H1 (cell line): ENCODE measurements at regions not wholly inside any gene's neighbourhood (a gene's known extent, or its start where the extent isn't known, plus 50 kb on each side); places are given as distances from the start of the nearest gene placed in this dataset.

ENCODE experiments used
- CTCF ChIA-PET: fragments of 300-600 bp; sonication (Branson Sonifier 250); formaldehyde crosslinking; loops from one replicate; lab custom pipeline; 2021; ENCODE audit not compliant: partially characterized antibody; lab: Charles Lee
- POLR2A ChIA-PET: fragments of 300-600 bp; sonication (Branson Sonifier 250); formaldehyde crosslinking; loops from one replicate; lab custom pipeline; 2021; ENCODE audit warnings: inconsistent platforms; ENCODE audit not compliant: partially characterized antibody; lab: Charles Lee
- DNase-seq, 2 experiments: peaks; one replicate each; pipeline versions ENCODE4 v3.0.0 to v3.0.0-alpha.2; 2010 to 2022; ENCODE audit warnings: low spot score in 2 of 2, low read depth in 1 of 2, mixed read lengths in 1 of 2
- FAIRE-seq: peaks from 2 replicates; lab custom pipeline; 2011; peaks lifted over from hg19 to GRCh38; lab: Jason Lieb, UNC
- H2AFZ ChIP-seq: 2 replicates; pipeline ENCODE4 v1.8.1; 2012; ENCODE audit warnings: low read length, inconsistent platforms
- H2AK5ac ChIP-seq: 2 replicates; pipeline ENCODE4 v1.6.1; 2013; ENCODE audit warnings: low read depth, low read length
- H2BK120ac ChIP-seq: replicated peaks from 2 replicates; pipeline ENCODE3; 2013; ENCODE audit warnings: low read depth, low read length, inconsistent platforms
- H2BK12ac ChIP-seq: 2 replicates; pipeline ENCODE4 v1.6.1; 2013; ENCODE audit warnings: low read depth, low read length
- H2BK15ac ChIP-seq: 2 replicates; pipeline ENCODE4 v1.6.1; 2013; ENCODE audit warnings: low read length
- H2BK20ac ChIP-seq: 2 replicates; pipeline ENCODE4 v1.6.1; 2013; ENCODE audit warnings: low read length
- H2BK5ac ChIP-seq: 2 replicates; pipeline ENCODE4 v1.6.1; 2013; ENCODE audit warnings: low read depth, low read length
- H3K14ac ChIP-seq: 2 replicates; pipeline ENCODE4 v1.6.1; 2013; ENCODE audit warnings: inconsistent platforms; ENCODE audit not compliant: insufficient read length
- H3K18ac ChIP-seq: 2 replicates; pipeline ENCODE4 v1.6.1; 2013; ENCODE audit warnings: low read length; ENCODE audit errors: extremely low read depth
- H3K23ac ChIP-seq: 2 replicates; pipeline ENCODE4 v1.6.1; 2013; ENCODE audit warnings: inconsistent platforms; ENCODE audit not compliant: insufficient read length
- H3K23me2 ChIP-seq: 2 replicates; pipeline ENCODE4 v1.6.1; 2013; ENCODE audit warnings: low read depth, low read length
- H3K27ac ChIP-seq: 2 replicates; pipeline ENCODE4 v1.6.1; 2011; ENCODE audit warnings: low read depth, low read length, inconsistent platforms
- H3K27me3 ChIP-seq, 4 experiments: replicated peaks in 1 of 4; 1 replicate in 1 of 4; 2 replicates in 3 of 4; pipeline versions ENCODE4 v1.6.1 to v1.8.1; 2011 to 2013; ENCODE audit warnings: low read length in 3 of 4, mild to moderate bottlenecking in 3 of 4, inconsistent platforms in 2 of 4, mixed read lengths in 2 of 4, moderate library complexity in 1 of 4; ENCODE audit not compliant: control insufficient read depth in 3 of 4, insufficient read depth in 3 of 4; ENCODE audit errors: extremely low read depth in 1 of 4
- H3K36me3 ChIP-seq, 4 experiments: 2 replicates each; pipeline versions ENCODE4 v1.6.1 to v1.8.1; 2011 to 2013; ENCODE audit warnings: mild to moderate bottlenecking in 4 of 4, low read length in 3 of 4, moderate library complexity in 2 of 4, control low read depth in 1 of 4, inconsistent platforms in 1 of 4; ENCODE audit not compliant: insufficient read depth in 4 of 4, control insufficient read depth in 2 of 4
- H3K4ac ChIP-seq: replicated peaks from 2 replicates; pipeline ENCODE3; 2013; ENCODE audit warnings: low read length, low read depth, mixed read lengths, inconsistent platforms; ENCODE audit not compliant: insufficient read length
- H3K4me1 ChIP-seq, 4 experiments: replicated peaks in 1 of 4; 1 replicate in 1 of 4; 2 replicates in 3 of 4; pipeline versions ENCODE4 v1.6.1 to v1.8.1; 2011 to 2013; ENCODE audit warnings: low read length in 3 of 4, inconsistent platforms in 2 of 4, mixed read lengths in 1 of 4; ENCODE audit not compliant: insufficient read depth in 4 of 4, control insufficient read depth in 3 of 4
- H3K4me2 ChIP-seq, 2 experiments: 2 replicates each; pipeline versions ENCODE4 v1.6.1 to v1.8.1; 2011 to 2013; ENCODE audit warnings: low read depth in 2 of 2, low read length in 2 of 2, control low read depth in 1 of 2, inconsistent platforms in 1 of 2, mild to moderate bottlenecking in 1 of 2; ENCODE audit not compliant: insufficient read depth in 1 of 2
- H3K4me3 ChIP-seq, 4 experiments: fragments of 200-600, 300-600 bp in 1 of 4; sonication (generic), shearing (Covaris generic), sonication (Bioruptor Twin) in 1 of 4; 2 replicates each; pipeline versions ENCODE4 v1.5.1 to v1.8.1; 2011 to 2016; ENCODE audit warnings: low read length in 4 of 4, low read depth in 3 of 4, control low read depth in 2 of 4, inconsistent platforms in 2 of 4, mild to moderate bottlenecking in 2 of 4, mixed read lengths in 1 of 4, moderate library complexity in 1 of 4; ENCODE audit not compliant: insufficient read depth in 2 of 4; ENCODE audit errors: extremely low read depth in 1 of 4
- H3K56ac ChIP-seq: replicated peaks from 2 replicates; pipeline ENCODE3; 2013; ENCODE audit warnings: low read depth, mild to moderate bottlenecking, mixed read lengths, low read length, inconsistent platforms; ENCODE audit not compliant: insufficient read length
- H3K79me1 ChIP-seq: 2 replicates; pipeline ENCODE4 v1.6.1; 2013; ENCODE audit warnings: low read depth, low read length, control low read depth
- H3K79me2 ChIP-seq, 2 experiments: 2 replicates each; pipeline versions ENCODE4 v1.6.1 to v1.8.1; 2012 to 2013; ENCODE audit warnings: low read length in 2 of 2, mild to moderate bottlenecking in 2 of 2, inconsistent platforms in 1 of 2; ENCODE audit not compliant: insufficient read depth in 2 of 2, control insufficient read depth in 1 of 2
- H3K9ac ChIP-seq, 4 experiments: replicated peaks in 1 of 4; 1 replicate in 1 of 4; 2 replicates in 3 of 4; pipeline versions ENCODE4 v1.6.1 to v1.8.1; 2011 to 2013; ENCODE audit warnings: low read depth in 3 of 4, low read length in 3 of 4, control low read depth in 2 of 4, mild to moderate bottlenecking in 2 of 4, moderate library complexity in 2 of 4, inconsistent platforms in 1 of 4; ENCODE audit errors: extremely low read depth in 1 of 4
- H3K9me3 ChIP-seq, 2 experiments: 2 replicates each; pipeline versions ENCODE4 v1.6.1 to v1.8.1; 2012 to 2013; ENCODE audit warnings: mild to moderate bottlenecking in 2 of 2, moderate library complexity in 2 of 2, control low read depth in 1 of 2, inconsistent platforms in 1 of 2, low read depth in 1 of 2, low read length in 1 of 2, mixed read lengths in 1 of 2; ENCODE audit not compliant: insufficient read depth in 2 of 2
- H4K20me1 ChIP-seq, 2 experiments: replicated peaks in 1 of 2; 2 replicates each; pipeline versions ENCODE3 to v1.8.1; 2011 to 2013; ENCODE audit warnings: inconsistent platforms in 2 of 2, low read length in 2 of 2, mild to moderate bottlenecking in 1 of 2; ENCODE audit not compliant: insufficient read depth in 2 of 2, control insufficient read depth in 1 of 2
- H4K5ac ChIP-seq: 2 replicates; pipeline ENCODE4 v1.6.1; 2013; ENCODE audit warnings: low read length, low read depth, mixed read lengths, inconsistent platforms; ENCODE audit not compliant: insufficient read length
- H4K8ac ChIP-seq: 2 replicates; pipeline ENCODE4 v1.8.0; 2013; ENCODE audit warnings: mild to moderate bottlenecking, moderate library complexity, low read length, inconsistent platforms; ENCODE audit not compliant: insufficient read depth; ENCODE audit errors: extremely low read depth
- H4K91ac ChIP-seq: replicated peaks from 2 replicates; pipeline ENCODE3; 2013; ENCODE audit warnings: low read length, mixed read lengths, inconsistent platforms; ENCODE audit not compliant: insufficient read length
- BCL11A ChIP-seq, 2 experiments: IDR thresholded peaks; one replicate each; pipeline ENCODE4 v1.6.1; 2011; ENCODE audit warnings: low read depth in 2 of 2, low read length in 2 of 2, mild to moderate bottlenecking in 2 of 2
- BRCA1 ChIP-seq: IDR thresholded peaks from 2 replicates; pipeline ENCODE4 v1.6.1; 2012; ENCODE audit warnings: low read depth, low read length, improper control_type of control experiment
- CBX8 ChIP-seq: fragments of 300-800, 300-1000 bp; sonication (generic); IDR thresholded peaks from 2 replicates; pipeline ENCODE4 v1.7.1; 2016; ENCODE audit warnings: low read depth, low read length, borderline replicate concordance
- GABPA ChIP-seq: IDR thresholded peaks from 2 replicates; pipeline ENCODE4 v1.6.1; 2011; ENCODE audit warnings: mild to moderate bottlenecking, low read length, moderate library complexity, borderline replicate concordance; ENCODE audit not compliant: insufficient read depth
- GTF2F1 ChIP-seq: IDR thresholded peaks from 2 replicates; pipeline ENCODE4 v1.6.1; 2012; ENCODE audit warnings: low read depth, low read length, improper control_type of control experiment, borderline replicate concordance
- KDM4A ChIP-seq: IDR thresholded peaks from one replicate; pipeline ENCODE4 v1.7.1; 2012; ENCODE audit warnings: low read depth, mild to moderate bottlenecking, moderate library complexity, low read length, inconsistent platforms; ENCODE audit not compliant: severe bottlenecking
- NRF1 ChIP-seq: IDR thresholded peaks from 2 replicates; pipeline ENCODE4 v1.6.1; 2011; ENCODE audit warnings: mild to moderate bottlenecking, low read depth, low read length, improper control_type of control experiment
- POLR2A ChIP-seq, 2 experiments: IDR thresholded peaks; 1 replicate in 1 of 2; 2 replicates in 1 of 2; pipeline ENCODE4 v1.6.1; 2011; ENCODE audit warnings: low read depth in 2 of 2, low read length in 2 of 2, mild to moderate bottlenecking in 2 of 2; ENCODE audit errors: control extremely low read depth in 1 of 2
- POLR2AphosphoS5 ChIP-seq: IDR thresholded peaks from 2 replicates; pipeline ENCODE4 v1.6.1; 2011; ENCODE audit warnings: low read depth, low read length
- SIN3A ChIP-seq, 2 experiments: IDR thresholded peaks in 1 of 2; conservative IDR thresholded peaks in 1 of 2; 2 replicates each; pipeline ENCODE4 v1.6.1; 2011 to 2012; ENCODE audit warnings: low read length in 2 of 2, improper control_type of control experiment in 1 of 2, low read depth in 1 of 2, mild to moderate bottlenecking in 1 of 2
- SIRT6 ChIP-seq: IDR thresholded peaks from one replicate; pipeline ENCODE4 v1.7.1; 2012; ENCODE audit warnings: low read length, inconsistent platforms
- YY1 ChIP-seq: IDR thresholded peaks from 2 replicates; pipeline ENCODE4 v1.6.1; 2011; ENCODE audit warnings: low read depth, mild to moderate bottlenecking, low read length
- WGBS, 2 experiments: shearing (Covaris generic) in 1 of 2; methylation state at CpG; one replicate each; pipeline versions ENCODE4 v1.1.6 to v1.1.7; 2013 to 2015; ENCODE audit warnings: low lambda C conversion rate in 2 of 2, mixed read lengths in 2 of 2, inconsistent platforms in 1 of 2, low coverage in 1 of 2, missing lambda C conversion rate in 1 of 2; ENCODE audit not compliant: insufficient replicate concordance in 2 of 2, insufficient coverage in 1 of 2, insufficient read length in 1 of 2; ENCODE audit errors: extremely low coverage in 1 of 2, missing lambda C conversion rate in 1 of 2; 5-methylcytosine and 5-hydroxymethylcytosine counted together

DNA sequence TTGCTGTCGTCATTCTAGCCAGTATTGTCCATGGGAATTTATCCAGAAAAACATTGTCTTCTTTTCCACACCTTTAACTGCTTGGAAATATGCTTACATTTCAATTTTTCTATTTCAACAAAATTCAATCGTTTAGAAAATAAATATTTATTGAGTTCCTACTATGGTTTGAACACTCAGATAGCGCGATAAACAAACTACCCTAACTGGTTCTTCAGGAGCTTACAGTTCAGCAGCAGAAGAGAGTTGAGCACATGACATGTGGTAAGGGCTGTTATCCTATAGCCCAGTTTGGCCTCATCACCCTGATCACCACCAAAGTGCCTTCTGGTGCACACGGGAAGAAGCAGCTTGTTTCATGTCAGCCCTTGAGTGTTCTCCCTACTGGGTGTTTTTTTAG, 375.2 kb upstream of the SMIM21 start:
- Histone ChIP-seq H4K8ac (no peak overlapping the region), H3K14ac (no peak overlapping the region), H4K91ac (no peak overlapping the region), H2AFZ (no peak overlapping the region), H3K79me2 (no peaks in the 10 kb centered on the region), H3K4me2 (no peak overlapping the region), H3K56ac (no peak overlapping the region), H2BK12ac (no peak overlapping the region), H3K4me3 (no peak overlapping the region), H3K18ac (no peak overlapping the region), H2BK120ac (no peak overlapping the region), H2BK15ac (no peak overlapping the region), H4K20me1 (no peaks in the 10 kb centered on the region), H3K23me2 (no peaks in the 10 kb centered on the region), H2BK5ac (no peak overlapping the region), H3K27ac (no peak overlapping the region), H3K79me1 (no peaks in the 10 kb centered on the region), H3K23ac (no peak overlapping the region), H3K9ac (no peak overlapping the region), H4K5ac (no peak overlapping the region), H3K4ac (no peak overlapping the region), H2BK20ac (no peak overlapping the region), H3K9me3 (no peaks in the 10 kb centered on the region), H3K27me3 (no peaks in the 10 kb centered on the region), H3K4me1 (peaks cover 0 to 5% (median 0%) of the 10 kb centered on the region in 4 experiments; a peak in 2 of 7 replicates), H2AK5ac (no peak overlapping the region), H3K36me3 (no peaks in the 10 kb centered on the region)
- DNase-seq (no peak), FAIRE-seq (no peak)
- WGBS, 2 experiments = 99 to 100% methylated on average over 1 to 5 of the region's 5 CpGs
- ChIA-PET POLR2A (no interaction called here), CTCF (interaction anchor here (1.2 kb wide), 1 partner anchor 32 kb away, joined by 3 read pairs; no protein-coding TSS in a partner anchor)
- TF ChIP-seq POLR2A (IDR thresholded peaks at IDR 0.05; ENCODE audit: control extremely low read depth in 1 of 2, low read depth in 2 of 2, low read length in 2 of 2) = no peak
- TF ChIP-seq YY1 = no peak
- no peak for TF ChIP-seq CBX8
- no peak for TF ChIP-seq SIRT6
- TF ChIP-seq NRF1 = no peak
- no peak for TF ChIP-seq KDM4A
- no peak for TF ChIP-seq POLR2AphosphoS5
- TF ChIP-seq GABPA = no peak
- no peak for TF ChIP-seq BRCA1
- no peak for TF ChIP-seq BCL11A (IDR thresholded peaks at IDR 0.05; ENCODE audit: low read depth in 2 of 2, low read length in 2 of 2)
- no peak for TF ChIP-seq SIN3A (conservative IDR thresholded peaks at IDR 0.05 in 1 of 2, IDR thresholded peaks at IDR 0.05 in 1 of 2; ENCODE audit: low read depth in 1 of 2, low read length in 2 of 2)
- no peak for TF ChIP-seq GTF2F1
- TF ChIP-seq, all 59 proteins: peak for 0
